GM19351 (cell line): ENCODE measurements at regions not wholly inside any gene's neighbourhood (a gene's known extent, or its start where the extent isn't known, plus 50 kb on each side); places are given as distances from the start of the nearest gene placed in this dataset.
"Not testable (repeated sequence)": the region's sequence is repeated elsewhere in the genome, so short reads cannot be mapped to it uniquely, and the experiment has no call there.

Source experiments
- ATAC-seq: cut with Tn5 transposase; IDR thresholded peaks from one replicate; pipeline ENCODE4 v1.9.1; 2021; ENCODE audit warnings: mild to moderate bottlenecking, moderate library complexity; ENCODE audit not compliant: unreplicated experiment

GRCh38 chr11:19628018-19628417 is 84.6 kb upstream of the NAV2 start:
- no peak for ATAC-seq

- no peak for ATAC-seq
These were observed 85.1 kb upstream of the NAV2 start for GRCh38 chr11:19627566-19627965.

- ATAC-seq = no peak
These were observed 87.2 kb upstream of the NAV2 start for GRCh38 chr11:19625438-19625837.

GRCh38 chr11:19617696-19618523 is 94.7 kb upstream of the NAV2 start:
- ATAC-seq = no peak

GRCh38 chr11:19615341-19616183 is 97.1 kb upstream of the NAV2 start:
- no peak for ATAC-seq

- no peak for ATAC-seq
These were observed 98.2 kb upstream of the NAV2 start for GRCh38 chr11:19614370-19614940.

GRCh38 chr11:19612025-19612424 is 100.6 kb upstream of the NAV2 start:
- ATAC-seq = not testable (repeated sequence)

- ATAC-seq = no peak
These were observed 104.8 kb upstream of the NAV2 start for GRCh38 chr11:19607656-19608360.

- ATAC-seq = no peak
These were observed 105.6 kb upstream of the NAV2 start for GRCh38 chr11:19606856-19607655.

- ATAC-seq = no peak
These were observed 106.9 kb upstream of the NAV2 start for GRCh38 chr11:19605520-19606371.

GRCh38 chr11:19604679-19605375 is 107.8 kb upstream of the NAV2 start:
- ATAC-seq = no peak

GRCh38 chr11:19603771-19604170 is 108.9 kb upstream of the NAV2 start:
- no peak for ATAC-seq

GRCh38 chr11:19602891-19603290 is 109.7 kb upstream of the NAV2 start:
- ATAC-seq = no peak

- ATAC-seq = no peak
These were observed 110.2 kb upstream of the NAV2 start for GRCh38 chr11:19602406-19602805.

- no peak for ATAC-seq
These were observed 111.4 kb upstream of the NAV2 start for GRCh38 chr11:19601235-19601634.

- ATAC-seq = no peak
These were observed 113.0 kb upstream of the NAV2 start for GRCh38 chr11:19599681-19600080.

GRCh38 chr11:19598876-19599486 is 113.7 kb upstream of the NAV2 start:
- no peak for ATAC-seq

GRCh38 chr11:19598456-19598855 is 114.2 kb upstream of the NAV2 start:
- no peak for ATAC-seq
